ENCODE measurements at regions not wholly inside any gene's neighbourhood (a gene's known extent, or its start where the extent isn't known, plus 50 kb on each side); places are given as distances from the start of the nearest gene placed in this dataset.
"Not testable (repeated sequence)": the region's sequence is repeated elsewhere in the genome, so short reads cannot be mapped to it uniquely, and the experiment has no call there.

GRCh38 chr10:65142641-65143435 is 1621.6 kb downstream of the REEP3 start:
- DNase-seq (ENCODE audit: low read depth): no peak

- no peak for DNase-seq (ENCODE audit: low read depth)
These were observed 1622.5 kb downstream of the REEP3 start for GRCh38 chr10:65143723-65144122.

- DNase-seq (ENCODE audit: low read depth): no peak
These were observed 1628.7 kb downstream of the REEP3 start for GRCh38 chr10:65149878-65150277.

- no peak for DNase-seq (ENCODE audit: low read depth)
These were observed 1645.1 kb downstream of the REEP3 start for GRCh38 chr10:65166272-65166671.

DNA sequence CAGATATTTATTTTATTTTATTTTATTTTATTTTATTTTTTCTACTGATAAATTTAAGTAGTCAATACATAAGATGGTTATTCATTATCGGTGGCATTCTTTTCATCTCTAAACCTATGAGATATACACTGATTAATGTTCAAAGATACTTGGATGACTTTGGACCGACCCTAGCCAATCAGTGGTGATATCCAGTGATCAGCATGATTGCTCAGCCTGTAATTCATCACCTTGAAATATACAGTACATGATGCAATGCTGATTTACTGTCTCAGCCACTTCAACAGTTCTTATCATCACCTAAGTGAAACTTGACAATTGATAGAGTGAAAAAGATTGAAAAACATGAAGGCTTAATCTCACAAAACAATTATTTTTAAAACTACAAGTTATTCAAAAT is 1651.0 kb downstream of the REEP3 start:
- no peak for DNase-seq (ENCODE audit: low read depth)

GRCh38 chr10:65176994-65177393 is 1655.8 kb downstream of the REEP3 start:
- DNase-seq (ENCODE audit: low read depth): no peak

DNA sequence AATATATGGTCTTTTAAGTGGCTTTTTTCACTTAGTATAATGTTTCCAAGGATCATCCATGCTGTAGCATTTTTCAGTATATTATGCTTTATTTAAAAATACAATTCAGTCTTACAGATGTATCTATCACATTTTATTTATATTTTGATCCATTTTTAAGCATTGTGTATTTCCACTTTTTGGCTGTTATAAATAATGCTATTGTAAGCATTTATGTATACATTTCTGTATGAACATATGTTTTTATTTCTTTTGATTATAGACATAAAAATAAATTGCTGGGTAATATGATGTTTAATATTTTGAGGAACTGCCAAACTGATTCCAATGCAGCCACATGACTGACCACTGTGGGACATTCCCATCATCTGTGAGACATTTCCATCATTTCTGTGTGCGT is 1662.0 kb downstream of the REEP3 start:
- no peak for DNase-seq (ENCODE audit: low read depth)

DNA sequence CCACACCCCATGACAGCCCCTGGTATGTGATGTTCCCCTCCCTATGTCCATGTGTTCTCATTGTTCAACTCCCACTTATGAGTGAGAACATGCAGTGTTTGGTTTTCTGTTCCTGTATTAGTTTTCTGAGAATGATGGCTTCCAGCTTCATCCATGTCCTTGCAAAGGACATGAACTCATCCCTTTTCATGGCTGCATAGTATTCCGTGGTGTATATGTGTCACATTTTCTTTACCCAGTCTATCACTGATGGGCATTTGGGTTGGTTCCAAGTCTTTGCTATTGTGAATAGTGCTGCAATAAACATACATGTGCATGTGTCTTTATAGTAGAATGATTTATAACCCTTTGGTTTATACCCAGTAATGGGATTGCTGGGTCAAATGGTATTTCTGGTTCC is 1665.5 kb downstream of the REEP3 start:
- DNase-seq (ENCODE audit: low read depth): not testable (repeated sequence)

DNA sequence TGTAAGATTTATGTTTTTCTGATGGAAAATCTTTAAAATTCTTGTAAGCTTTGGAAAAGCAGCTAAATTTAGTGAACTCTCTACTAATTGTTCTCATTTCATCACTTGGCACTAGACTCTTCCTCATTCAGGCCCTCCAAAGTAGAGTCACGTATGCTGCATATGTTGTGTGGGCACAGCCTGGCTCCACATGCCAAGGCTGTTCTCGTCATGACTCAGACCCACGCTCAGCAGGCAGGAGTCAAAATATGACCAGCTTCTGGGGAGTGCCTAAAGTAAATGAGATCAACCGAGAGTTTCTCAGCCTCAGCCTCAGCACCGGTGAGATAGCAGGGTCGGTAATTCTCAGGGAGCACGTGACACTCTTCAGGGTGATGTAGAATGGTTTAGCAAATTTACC is 1672.9 kb downstream of the REEP3 start:
- no peak for DNase-seq (ENCODE audit: low read depth)

GRCh38 chr10:65194555-65194954 is 1673.4 kb downstream of the REEP3 start:
- DNase-seq (ENCODE audit: low read depth): no peak

- no peak for DNase-seq (ENCODE audit: low read depth)
These were observed 1674.9 kb downstream of the REEP3 start for GRCh38 chr10:65196111-65196510.

DNA sequence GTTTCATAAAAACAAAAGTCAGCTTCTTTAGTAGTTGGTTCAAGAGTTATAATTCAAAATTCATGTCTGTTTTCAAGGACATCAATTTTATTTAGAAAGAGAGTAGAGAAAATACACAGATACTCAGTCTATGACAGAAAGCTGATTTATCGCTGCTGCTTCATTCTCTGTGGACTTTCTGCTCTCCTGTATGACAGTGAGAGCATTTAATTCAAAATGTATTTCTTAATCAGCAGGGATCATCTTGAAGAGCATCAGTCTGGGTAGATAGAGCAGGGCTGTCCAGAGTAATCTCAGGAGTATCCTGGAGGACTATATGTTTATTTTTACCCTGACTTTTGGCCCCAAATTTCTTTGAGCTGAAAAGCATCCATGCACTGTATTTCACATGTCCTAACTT is 1676.7 kb downstream of the REEP3 start:
- no peak for DNase-seq (ENCODE audit: low read depth)

DNA sequence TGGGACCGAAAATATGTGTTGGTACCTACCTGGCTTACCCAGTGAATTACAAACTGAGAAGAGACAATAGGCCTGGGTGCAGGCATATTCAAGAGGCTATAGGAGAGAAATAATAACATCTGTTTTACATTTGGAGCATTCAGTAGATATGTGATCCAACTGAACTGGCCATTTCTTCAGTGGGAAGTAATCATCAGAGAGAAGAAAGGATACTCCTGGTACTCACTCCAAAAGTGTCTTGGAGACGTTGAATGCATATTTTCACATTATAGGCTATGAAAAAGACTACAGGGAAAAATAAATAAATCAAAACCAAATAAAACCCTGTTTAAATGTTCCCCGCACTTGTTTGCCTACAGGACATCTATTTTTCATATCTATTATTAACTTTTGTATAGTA is 1680.3 kb downstream of the REEP3 start:
- no peak for DNase-seq (ENCODE audit: low read depth)

DNA sequence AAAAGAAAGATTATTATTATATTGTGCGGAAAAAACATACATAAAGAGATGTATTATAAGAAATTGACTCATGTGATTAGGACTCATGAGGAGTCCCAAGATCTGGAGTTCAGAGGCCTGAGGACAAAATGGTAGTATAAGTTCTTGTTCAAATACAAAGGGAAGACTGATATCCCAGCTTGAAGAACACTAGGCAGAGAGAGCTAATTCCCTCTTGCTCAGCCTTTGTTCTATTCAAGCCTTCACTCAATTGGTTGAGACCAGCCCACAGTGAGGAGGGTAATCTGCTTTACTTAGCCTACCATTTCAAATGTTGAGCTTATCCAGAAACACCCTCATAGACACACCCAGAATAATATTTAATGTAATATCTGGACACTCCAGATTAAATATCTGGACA is 1683.8 kb downstream of the REEP3 start:
- no peak for DNase-seq (ENCODE audit: low read depth)

- DNase-seq (ENCODE audit: low read depth): no peak
These were observed 1692.0 kb downstream of the REEP3 start for GRCh38 chr10:65213170-65213569.

DNA sequence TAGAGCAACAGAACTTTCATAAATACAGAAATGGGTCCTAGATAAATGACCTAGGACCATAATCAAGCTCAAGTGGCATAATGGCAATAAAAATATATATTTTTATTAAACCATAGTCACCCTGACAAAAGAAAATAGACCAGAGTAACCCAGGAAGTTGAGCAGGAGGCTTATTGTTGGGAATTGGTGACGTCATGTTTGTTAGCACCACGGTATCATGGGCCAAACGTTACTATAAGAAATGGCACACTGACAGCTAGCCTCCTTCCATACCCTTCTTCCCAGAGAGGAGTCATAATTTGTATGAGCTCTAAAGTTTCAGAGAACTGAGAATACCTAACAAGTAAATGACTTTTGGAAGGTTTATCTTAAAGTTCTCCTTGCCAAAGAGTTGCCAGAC is 1698.2 kb downstream of the REEP3 start:
- no peak for DNase-seq (ENCODE audit: low read depth)

- no peak for DNase-seq (ENCODE audit: low read depth)
These were observed 1694.7 kb upstream of the LRRTM3 start for GRCh38 chr10:65231148-65231547.

- no peak for DNase-seq (ENCODE audit: low read depth)
These were observed 1691.6 kb upstream of the LRRTM3 start for GRCh38 chr10:65234261-65234660.

DNA sequence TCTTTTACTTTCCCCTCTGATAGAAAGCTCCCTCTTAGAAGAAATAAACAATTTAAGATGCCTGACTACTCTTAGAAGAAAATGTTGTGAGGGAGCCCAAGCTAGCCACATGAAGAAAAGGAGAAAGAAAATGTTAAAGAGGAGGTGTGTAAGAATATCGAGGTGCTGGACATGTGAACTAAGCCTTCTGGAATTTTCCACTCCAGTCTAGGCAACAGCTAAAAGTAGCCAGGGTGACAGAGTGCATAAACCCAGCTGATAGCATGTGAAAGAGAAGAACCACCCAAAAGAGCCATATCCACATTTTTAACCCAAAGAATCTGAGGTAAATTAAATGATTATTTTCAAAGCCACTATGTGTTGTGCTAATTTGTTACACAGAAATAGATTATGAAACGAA is 1690.6 kb upstream of the LRRTM3 start:
- no peak for DNase-seq (ENCODE audit: low read depth)

DNA sequence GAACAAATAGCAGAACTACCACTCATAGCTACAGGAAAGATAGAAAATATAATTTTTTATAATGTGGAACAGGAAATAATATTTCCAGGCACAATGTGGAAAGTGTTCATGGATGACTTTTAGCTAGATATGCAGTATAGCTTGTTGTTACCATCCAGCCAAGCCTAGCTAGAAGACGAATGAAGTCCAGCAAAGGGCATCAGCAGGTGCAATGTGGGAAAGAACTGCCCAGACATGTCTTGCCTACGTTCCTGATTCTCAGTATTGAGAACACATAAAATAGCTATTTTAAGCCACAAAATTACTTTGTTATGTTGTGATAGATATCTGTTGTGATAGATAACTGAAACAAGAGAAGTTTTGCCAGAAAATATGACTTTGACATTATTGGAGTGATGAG is 1690.0 kb upstream of the LRRTM3 start:
- DNase-seq (ENCODE audit: low read depth): no peak

DNA sequence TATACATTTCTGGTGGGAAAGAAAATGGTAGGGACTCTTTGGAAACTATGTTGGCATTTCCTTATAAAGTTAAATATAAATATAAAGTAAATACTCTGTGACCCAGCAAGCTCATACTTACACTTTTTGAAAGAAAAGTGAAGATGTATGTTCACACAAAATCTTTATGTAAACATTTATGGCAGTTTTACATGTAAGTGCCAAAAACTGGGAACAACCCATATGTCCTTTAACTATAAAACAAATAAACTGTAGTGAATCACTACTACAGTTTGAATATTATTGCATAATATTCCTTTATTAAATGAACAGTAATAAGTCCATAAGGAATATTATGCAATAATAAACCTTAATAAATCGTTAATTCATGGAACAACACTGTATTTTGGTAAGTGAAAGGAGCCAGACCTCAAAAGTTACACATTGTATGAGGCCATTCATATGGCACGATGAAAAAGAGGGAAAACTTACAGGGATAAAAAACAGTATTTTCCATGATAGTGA is 1660.3 kb upstream of the LRRTM3 start:
- no peak for DNase-seq (ENCODE audit: low read depth)

- DNase-seq (ENCODE audit: low read depth): not testable (repeated sequence)
These were observed 1656.3 kb upstream of the LRRTM3 start for GRCh38 chr10:65269551-65269950.

DNA sequence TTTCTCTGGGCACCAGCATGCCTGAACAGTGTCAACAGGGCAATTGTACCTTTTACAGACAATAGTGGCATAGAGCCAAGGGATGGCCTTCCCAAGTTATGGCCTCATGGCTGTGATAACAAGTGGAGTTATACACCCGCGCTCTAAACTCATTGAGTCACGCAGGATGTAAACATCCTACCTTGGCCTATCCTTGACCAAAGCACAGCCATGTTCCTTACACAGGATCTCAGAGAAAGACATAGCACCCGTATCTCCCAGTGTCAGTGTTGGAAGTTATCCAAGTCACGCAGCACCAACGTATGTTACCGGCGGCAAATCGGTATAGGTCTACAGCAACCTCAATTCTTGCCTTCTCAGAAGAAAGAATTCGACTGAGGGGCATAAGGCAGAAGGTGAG is 1654.9 kb upstream of the LRRTM3 start:
- no peak for DNase-seq (ENCODE audit: low read depth)

DNA sequence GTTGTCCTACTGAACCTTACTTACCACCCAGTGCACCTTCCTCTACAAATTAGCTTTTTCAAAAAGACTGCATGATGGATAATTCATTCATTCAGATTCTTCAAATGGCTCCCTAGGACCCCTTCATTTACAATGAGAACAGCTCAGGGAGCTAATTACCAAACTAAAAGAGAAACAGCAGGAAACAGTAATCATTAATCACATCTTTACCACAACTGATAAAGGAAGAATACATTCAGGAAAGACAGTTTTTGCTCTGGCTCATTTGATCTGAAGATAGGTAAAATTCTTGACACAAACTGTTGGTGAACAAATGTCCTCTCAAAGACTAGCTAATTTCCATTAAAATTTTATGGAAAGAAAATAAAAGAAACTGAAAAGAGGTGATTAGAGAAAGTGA is 1652.7 kb upstream of the LRRTM3 start:
- DNase-seq (ENCODE audit: low read depth): no peak
